NCI-H146 treated with DMSO at 0.1 percent for 48 hours (cell line): ENCODE measurements at regions not wholly inside any gene's neighbourhood (a gene's known extent, or its start where the extent isn't known, plus 50 kb on each side); places are given as distances from the start of the nearest gene placed in this dataset.
"Not testable (repeated sequence)": the region's sequence is repeated elsewhere in the genome, so short reads cannot be mapped to it uniquely, and the experiment has no call there.

Experiments used
- DNase-seq: peaks from one replicate; lab custom pipeline; 2025; ENCODE audit not compliant: unreplicated experiment; lab: John Stamatoyannopoulos, UW

GRCh38 chr5:115439042-115439441 lies 105.5 kb downstream of the FEM1C start:
- DNase-seq, result no peak

DNA sequence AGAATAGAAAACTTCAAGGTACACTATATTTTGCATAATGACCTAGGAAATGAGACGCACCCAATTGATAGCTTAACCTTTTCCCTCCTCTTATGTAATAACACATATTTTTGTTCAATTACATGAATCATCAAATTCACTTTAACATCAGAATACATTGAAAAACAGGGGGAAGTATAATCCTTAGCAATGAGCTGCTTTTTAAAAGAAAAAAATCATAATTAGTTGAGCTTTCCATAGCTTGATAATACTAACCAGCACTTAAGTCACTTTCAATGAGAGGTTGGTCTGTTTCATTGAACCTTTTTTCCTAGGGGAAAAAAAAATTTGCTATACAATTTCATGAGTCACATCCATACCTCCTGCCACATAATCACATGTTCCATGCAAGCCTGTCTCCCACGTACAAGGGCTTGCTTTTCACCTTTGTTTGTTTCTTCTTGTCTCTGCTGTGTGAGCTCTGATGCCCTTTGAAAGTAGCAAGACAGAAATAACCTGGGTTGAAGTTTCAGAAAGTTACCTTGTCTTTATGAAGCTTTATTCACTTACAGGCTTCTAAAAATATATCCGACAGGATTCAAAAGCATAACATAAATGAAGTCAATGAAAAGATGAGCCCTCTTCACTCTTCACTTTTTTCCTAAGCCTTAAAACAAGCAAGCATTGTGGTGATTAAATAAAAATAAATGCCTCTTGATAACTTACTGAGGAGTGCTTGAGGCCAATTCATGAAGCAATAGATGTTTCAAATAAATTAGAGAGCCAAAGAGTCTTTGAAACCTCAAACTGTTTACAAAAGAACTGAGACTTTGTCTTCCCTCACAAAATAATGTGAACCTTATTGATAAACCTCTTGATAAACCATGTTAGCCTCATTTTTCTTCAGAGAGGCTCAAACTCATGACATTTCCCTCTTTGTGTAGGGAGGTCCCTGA lies 108.5 kb downstream of the FEM1C start:
- DNase-seq, result no peak

GRCh38 chr5:115435065-115435777 lies 109.4 kb downstream of the FEM1C start:
- no peak for DNase-seq

- DNase-seq, result no peak
Measured at GRCh38 chr5:115433918-115434317, 110.7 kb downstream of the FEM1C start.

GRCh38 chr5:115432691-115433090 lies 111.9 kb downstream of the FEM1C start:
- DNase-seq, result peak; percentile 17

DNA sequence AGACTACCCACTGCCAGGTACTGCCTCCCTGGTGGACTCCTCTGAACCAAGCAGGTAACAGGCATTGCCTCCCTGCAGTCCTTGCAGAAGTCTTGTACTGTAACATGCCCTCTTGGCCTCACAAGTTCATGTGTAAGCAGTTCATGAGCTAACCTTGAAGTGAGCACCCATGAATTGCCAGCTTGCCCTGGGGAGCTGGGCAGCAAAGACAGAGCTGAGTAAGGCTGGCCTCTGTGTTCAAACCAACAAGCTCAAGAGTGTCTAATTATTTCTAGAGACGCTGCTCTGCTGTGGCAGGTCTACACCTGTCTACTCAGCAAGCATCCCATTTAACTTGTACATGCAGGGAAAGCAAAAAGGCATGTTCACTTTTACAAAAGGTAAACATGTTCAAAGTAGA lies 113.5 kb downstream of the FEM1C start:
- no peak for DNase-seq

- peak; percentile 70 for DNase-seq
Measured at GRCh38 chr5:115430374-115430773, 114.2 kb downstream of the FEM1C start.

DNA sequence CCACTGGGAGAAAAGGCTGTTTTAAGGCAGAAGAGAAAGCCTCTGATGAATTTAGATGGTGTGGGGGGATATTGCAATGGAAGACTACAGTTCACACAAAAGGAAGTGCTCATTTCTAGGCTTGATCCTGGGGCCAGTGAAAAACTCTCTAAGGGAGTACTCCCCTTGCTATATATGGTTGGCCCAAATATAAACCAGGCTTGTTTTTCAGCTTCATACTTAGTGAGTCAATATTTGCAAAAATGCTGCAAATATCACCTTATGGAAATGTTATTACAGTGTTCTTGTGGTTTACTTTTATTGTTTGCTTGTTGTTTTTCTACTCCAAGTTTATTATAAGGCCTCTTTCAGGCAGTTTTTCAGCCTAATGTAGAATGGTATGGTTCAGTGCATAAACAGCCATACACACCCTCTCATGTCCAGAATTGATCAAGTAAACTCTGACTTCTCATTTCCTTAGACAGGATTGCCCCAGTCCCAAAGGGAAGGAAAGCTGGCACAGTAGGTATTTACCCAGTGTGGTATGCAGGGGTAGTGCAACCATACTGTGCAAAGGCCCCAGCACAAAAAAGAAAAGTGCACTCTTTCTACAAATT lies 115.1 kb downstream of the FEM1C start:
- DNase-seq, result no peak

- no peak for DNase-seq
Measured at GRCh38 chr5:115428676-115429075, 115.9 kb downstream of the FEM1C start.

DNA sequence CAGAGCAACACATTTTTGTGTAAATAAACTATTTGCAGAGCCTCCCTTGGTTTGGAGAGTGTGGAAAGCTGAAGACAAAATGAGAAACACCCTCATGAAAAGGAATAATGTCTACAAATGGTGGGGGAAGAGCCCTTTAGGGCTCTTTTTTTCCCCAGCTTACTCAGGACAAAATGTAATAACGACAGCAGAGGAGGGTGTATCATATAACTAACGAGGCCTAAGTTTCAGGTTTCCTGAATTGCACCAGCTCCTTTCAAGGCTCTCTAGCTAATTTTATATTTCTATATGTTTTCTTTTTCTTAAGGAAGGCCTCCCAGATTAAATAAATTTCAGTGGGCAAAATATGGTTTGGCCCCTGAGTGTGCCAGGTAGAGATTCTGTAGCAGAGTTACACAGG lies 116.3 kb downstream of the FEM1C start:
- no peak for DNase-seq

GRCh38 chr5:115424446-115424845 lies 120.1 kb downstream of the FEM1C start:
- no peak for DNase-seq

GRCh38 chr5:115424030-115424429 lies 120.5 kb downstream of the FEM1C start:
- DNase-seq, result no peak

- no peak for DNase-seq
Measured at GRCh38 chr5:115423541-115423940, 121.0 kb downstream of the FEM1C start.

DNA sequence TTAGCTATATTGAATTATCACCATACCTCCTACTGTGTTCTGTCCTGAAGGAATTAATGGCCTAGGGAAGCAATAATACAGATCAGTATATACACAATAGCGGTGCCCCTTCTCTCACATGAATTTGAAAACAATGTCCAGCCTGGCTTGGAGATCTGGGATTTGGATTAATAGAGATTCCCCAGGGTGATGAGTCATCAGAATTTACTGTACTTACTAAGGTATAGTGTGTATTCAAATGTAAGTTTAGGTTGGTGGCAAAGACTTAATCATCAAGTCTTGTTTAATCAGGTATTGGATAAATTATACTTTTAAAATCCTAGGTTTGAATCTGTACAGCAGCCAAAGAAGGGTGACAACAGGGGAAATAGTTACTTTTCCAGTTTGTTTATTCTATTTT lies 121.5 kb downstream of the FEM1C start:
- no peak for DNase-seq

DNA sequence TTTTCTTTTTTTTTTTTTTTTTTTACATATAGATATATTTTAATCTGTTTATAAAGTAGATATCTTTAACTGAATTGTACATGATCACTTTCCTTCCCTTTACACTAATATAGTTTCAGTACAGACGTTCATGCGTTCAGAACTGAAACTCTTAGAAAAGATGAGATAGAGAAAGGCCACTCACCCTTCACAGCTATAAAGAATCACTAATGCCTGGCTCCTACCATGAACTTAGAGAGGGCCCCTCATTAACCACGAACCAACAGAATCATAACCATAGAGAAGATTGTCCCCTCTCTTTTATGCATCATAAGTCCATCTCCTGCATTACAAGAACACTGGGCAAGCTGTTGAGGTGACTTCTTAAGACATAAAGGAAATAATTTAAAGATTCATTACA lies 123.8 kb downstream of the FEM1C start:
- not testable (repeated sequence) for DNase-seq

- no peak for DNase-seq
Measured at GRCh38 chr5:115419846-115420585, 123.6 kb upstream of the CCDC112 start.

DNA sequence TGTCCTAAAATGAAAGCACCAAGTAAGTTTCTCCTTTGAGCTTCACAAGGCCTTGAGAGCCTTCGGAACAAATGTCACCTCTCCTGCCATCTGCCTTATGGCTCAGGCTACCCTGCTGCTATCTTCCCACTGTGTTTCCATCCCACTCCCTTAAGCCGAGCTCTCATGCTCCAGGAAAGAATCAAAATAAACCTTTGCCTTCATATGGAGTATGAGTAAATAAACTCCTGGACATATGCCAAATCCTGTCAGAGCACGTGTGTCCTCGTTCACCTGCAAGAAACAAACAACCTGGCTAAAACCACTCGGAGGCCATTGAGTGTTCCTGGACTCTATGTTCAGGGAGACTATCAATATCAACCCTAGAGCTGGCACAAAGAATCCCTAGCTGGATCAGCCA lies 122.3 kb upstream of the CCDC112 start:
- DNase-seq, result peak; percentile 89

GRCh38 chr5:115417076-115417475 lies 120.6 kb upstream of the CCDC112 start:
- DNase-seq, result no peak

GRCh38 chr5:115415143-115415491 lies 118.7 kb upstream of the CCDC112 start:
- DNase-seq, result no peak

- DNase-seq, result no peak
Measured at GRCh38 chr5:115414406-115415142, 118.1 kb upstream of the CCDC112 start.

- no peak for DNase-seq
Measured at GRCh38 chr5:115413651-115414050, 117.2 kb upstream of the CCDC112 start.
